K562 (cell line): ENCODE measurements at regions not wholly inside any gene's neighbourhood (a gene's known extent, or its start where the extent isn't known, plus 50 kb on each side); places are given as distances from the start of the nearest gene placed in this dataset.

Experiments used
- ATAC-seq: fragments of 200-7000 bp; cut with Tn5 transposase; 3 replicates; pipeline ENCODE4 v1.9.1; 2020; ENCODE audit warnings: moderate library complexity
- BruUV-seq: library from RNA; stranded (reverse); fragments of 400-500 nt; replicated peaks from 2 replicates; lab custom pipeline; 2021; lab: Mats Ljungman, UMichigan
- CTCF ChIA-PET: fragments of 300-600 bp; formaldehyde crosslinking; extraction: SDS; loops from one replicate; lab custom pipeline; 2021; ENCODE audit warnings: low intra/inter-chr PET ratio; lab: Yijun Ruan, JAX
- POLR2A ChIA-PET: fragments of 300-600, 350-650 bp; sonication (Branson Sonifier 250); formaldehyde crosslinking; extraction: SDS; loops from one replicate; lab custom pipeline; 2021; ENCODE audit warnings: antibody characterized with exemption, inconsistent platforms; lab: Yijun Ruan, JAX
- DNase-seq, 4 experiments: peaks; one replicate each; pipeline versions ENCODE4 v3.0.0 to v3.0.0-alpha.2; 2011 to 2018; ENCODE audit warnings: low spot score in 3 of 4, mixed read lengths in 3 of 4; ENCODE audit errors: extremely low read depth in 1 of 4
- FAIRE-seq: peaks from 2 replicates; lab custom pipeline; 2011; peaks lifted over from hg19 to GRCh38; lab: Jason Lieb, UNC
- H2AFZ ChIP-seq: 2 replicates; pipeline ENCODE4 v1.6.0; 2011; ENCODE audit warnings: low read depth, low read length, control low read depth, inconsistent platforms
- H3K27ac ChIP-seq: fragments of 200-600 bp; 3 replicates; pipeline ENCODE4 v1.8.0; 2011; ENCODE audit warnings: low read depth, mild to moderate bottlenecking, control low read depth, inconsistent platforms, low read length, moderate library complexity, mixed read lengths; ENCODE audit errors: extremely low read depth
- H3K27me3 ChIP-seq, 2 experiments: fragments of 300-600 bp in 1 of 2; 2 replicates in 1 of 2; 3 replicates in 1 of 2; pipeline versions ENCODE4 v1.6.0 to v1.8.0; 2011; ENCODE audit warnings: inconsistent platforms in 2 of 2, low read length in 2 of 2, mild to moderate bottlenecking in 1 of 2, mixed read lengths in 1 of 2, moderate library complexity in 1 of 2; ENCODE audit not compliant: control insufficient read depth in 2 of 2, insufficient read depth in 2 of 2
- H3K36me3 ChIP-seq: fragments of 300-600 bp; 3 replicates; pipeline ENCODE4 v1.8.0; 2011; ENCODE audit warnings: mild to moderate bottlenecking, low read length, inconsistent platforms; ENCODE audit not compliant: control insufficient read depth, insufficient read depth
- H3K4me1 ChIP-seq, 2 experiments: fragments of 200-600 bp in 1 of 2; replicated peaks in 1 of 2; 2 replicates in 1 of 2; 3 replicates in 1 of 2; pipeline versions ENCODE4 v1.5.1 to v1.8.0; 2011; ENCODE audit warnings: inconsistent platforms in 2 of 2, low read length in 2 of 2, mild to moderate bottlenecking in 1 of 2, mixed read lengths in 1 of 2, moderate library complexity in 1 of 2; ENCODE audit not compliant: control insufficient read depth in 2 of 2, insufficient read depth in 2 of 2
- H3K4me2 ChIP-seq: 2 replicates; pipeline ENCODE4 v1.6.1; 2011; ENCODE audit warnings: low read length, control low read depth, inconsistent platforms, mixed read lengths; ENCODE audit not compliant: insufficient read depth
- H3K4me3 ChIP-seq: fragments of 200-600 bp; sonication (generic), shearing (Covaris generic); 2 replicates; pipeline ENCODE4 v1.5.1; 2016; ENCODE audit warnings: control low read depth, inconsistent platforms
- H3K79me2 ChIP-seq: fragments of 200-600 bp; 3 replicates; pipeline ENCODE4 v1.8.0; 2011; ENCODE audit warnings: low read length, inconsistent platforms; ENCODE audit not compliant: control insufficient read depth, insufficient read depth
- H3K9ac ChIP-seq, 2 experiments: 2 replicates each; pipeline versions ENCODE4 v1.6.0 to v1.6.1; 2011; ENCODE audit warnings: low read depth in 2 of 2, low read length in 2 of 2, control low read depth in 1 of 2, inconsistent platforms in 1 of 2, mild to moderate bottlenecking in 1 of 2, mixed read lengths in 1 of 2; ENCODE audit not compliant: insufficient read depth in 1 of 2
- H3K9me1 ChIP-seq: one replicate; pipeline ENCODE4 v1.6.0; 2011; ENCODE audit warnings: inconsistent platforms, mild to moderate bottlenecking, low read length, moderate library complexity; ENCODE audit not compliant: control insufficient read depth, insufficient read depth
- H3K9me3 ChIP-seq: replicated peaks from 2 replicates; pipeline ENCODE4 v1.5.1; 2011; ENCODE audit warnings: low read depth, low read length, inconsistent platforms; ENCODE audit not compliant: control insufficient read depth, insufficient read depth
- H4K20me1 ChIP-seq: replicated peaks from 2 replicates; pipeline ENCODE4 v1.6.1; 2011; ENCODE audit warnings: low read length, inconsistent platforms, mixed read lengths; ENCODE audit not compliant: control insufficient read depth, insufficient read depth
- DPF2 ChIP-seq: fragments of 450-650 bp; IDR thresholded peaks from 2 replicates; pipeline ENCODE4 v1.6.1; 2016
- EP400 ChIP-seq: fragments of 450-650 bp; IDR thresholded peaks from 2 replicates; pipeline ENCODE4 v1.6.1; 2017; ENCODE audit warnings: antibody characterized with exemption, mild to moderate bottlenecking, moderate library complexity
- ESRRA ChIP-seq: fragments of 450-650 bp; IDR thresholded peaks from 2 replicates; pipeline ENCODE4 v1.6.1; 2014; ENCODE audit warnings: low read depth, mild to moderate bottlenecking, moderate library complexity, borderline replicate concordance
- ESRRB ChIP-seq: fragments of 250-450 bp; sonication (Bioruptor Pico); IDR thresholded peaks from 2 replicates; pipeline ENCODE4 v1.5.0; 2020; ENCODE audit warnings: mild to moderate bottlenecking, moderate library complexity, borderline replicate concordance
- ETV1 ChIP-seq: fragments of 450-650 bp; conservative IDR thresholded peaks from 2 replicates; pipeline ENCODE4 v1.6.1; 2016; ENCODE audit warnings: missing genetic modification characterization, control low read depth, low read depth, missing compliant biosample characterization
- FOXJ2 ChIP-seq: fragments of 200-800 bp; sonication (Bioruptor generic); IDR thresholded peaks from 2 replicates; pipeline ENCODE4 v1.6.1; 2016; ENCODE audit warnings: missing genetic modification characterization, missing compliant biosample characterization
- NCOA2 ChIP-seq, 2 experiments: fragments of 450-650 bp; IDR thresholded peaks; 2 replicates each; pipeline ENCODE4 v1.6.1; 2018; ENCODE audit warnings: mild to moderate bottlenecking in 2 of 2, moderate library complexity in 1 of 2; ENCODE audit not compliant: partially characterized antibody in 2 of 2
- NFE2L1 ChIP-seq: fragments of 450-650 bp; IDR thresholded peaks from 2 replicates; pipeline ENCODE4 v1.6.1; 2016; ENCODE audit warnings: missing genetic modification characterization, low read depth, mild to moderate bottlenecking, missing compliant biosample characterization, moderate library complexity, borderline replicate concordance
- RBM14 ChIP-seq: fragments of 200-400 bp; formaldehyde crosslinking; IDR thresholded peaks from 2 replicates; pipeline ENCODE4 v1.6.1; 2018; ENCODE audit warnings: low read depth, mild to moderate bottlenecking, low read length, moderate library complexity, borderline replicate concordance; ENCODE audit not compliant: insufficient read depth
- RBM22 ChIP-seq: fragments of 200-400 bp; formaldehyde crosslinking; IDR thresholded peaks from 2 replicates; pipeline ENCODE4 v1.6.1; 2018; ENCODE audit warnings: low read length, low read depth; ENCODE audit not compliant: poor library complexity, severe bottlenecking
- RNF2 ChIP-seq: sonication (generic); IDR thresholded peaks from 2 replicates; pipeline ENCODE4 v1.6.1; 2016
- SAP30 ChIP-seq: fragments of 200-600 bp; sonication (generic); IDR thresholded peaks from 2 replicates; pipeline ENCODE4 v1.6.1; 2012; ENCODE audit warnings: borderline replicate concordance, low read depth, mild to moderate bottlenecking, moderate library complexity, low read length, control low read depth, inconsistent platforms; ENCODE audit not compliant: insufficient read depth, poor library complexity, severe bottlenecking
- ZNF146 ChIP-seq: IDR thresholded peaks from one replicate; pipeline ENCODE4 v1.6.1; 2018; ENCODE audit warnings: missing compliant biosample characterization; ENCODE audit not compliant: unreplicated experiment
- WGBS: fragments of 100-300 bp; shearing (Covaris generic); methylation state at CpG from one replicate; pipeline ENCODE4 v1.1.6; 2016; ENCODE audit warnings: low coverage, mixed read lengths; ENCODE audit not compliant: insufficient coverage; ENCODE audit errors: missing lambda C conversion rate; 5-methylcytosine and 5-hydroxymethylcytosine counted together
- in situ Hi-C: fragments of 300-500 bp; cut with MboI; formaldehyde crosslinking; loops from 4 replicates; pipeline ENCODE4 v1.15.0; 2018; ENCODE audit warnings: inconsistent platforms, mixed read lengths
- intact Hi-C: fragments of 100-400 bp; cut with micrococcal nuclease; formaldehyde crosslinking; loops from 2 replicates; pipeline ENCODE4 v1.14.2; 2022
- TF ChIP-seq, protein P1 (sequence below), 2 experiments: fragments of 450-650 bp; IDR thresholded peaks; 2 replicates each; pipeline ENCODE4 v1.6.1; 2016; ENCODE audit warnings: mild to moderate bottlenecking in 2 of 2, borderline replicate concordance in 1 of 2, low read depth in 1 of 2, moderate library complexity in 1 of 2
- TF ChIP-seq, protein P2 (sequence below): fragments of 450-650 bp; conservative IDR thresholded peaks from 2 replicates; pipeline ENCODE4 v1.6.1; 2016; ENCODE audit warnings: missing genetic modification characterization, low read depth, mild to moderate bottlenecking, missing compliant biosample characterization, moderate library complexity

GRCh38 chr9:73995836-73996235, 501.3 kb upstream of the RORB start:
- WGBS = 54% methylated on average over 2 of the region's 2 CpGs
- TF ChIP-seq, protein P1, sequence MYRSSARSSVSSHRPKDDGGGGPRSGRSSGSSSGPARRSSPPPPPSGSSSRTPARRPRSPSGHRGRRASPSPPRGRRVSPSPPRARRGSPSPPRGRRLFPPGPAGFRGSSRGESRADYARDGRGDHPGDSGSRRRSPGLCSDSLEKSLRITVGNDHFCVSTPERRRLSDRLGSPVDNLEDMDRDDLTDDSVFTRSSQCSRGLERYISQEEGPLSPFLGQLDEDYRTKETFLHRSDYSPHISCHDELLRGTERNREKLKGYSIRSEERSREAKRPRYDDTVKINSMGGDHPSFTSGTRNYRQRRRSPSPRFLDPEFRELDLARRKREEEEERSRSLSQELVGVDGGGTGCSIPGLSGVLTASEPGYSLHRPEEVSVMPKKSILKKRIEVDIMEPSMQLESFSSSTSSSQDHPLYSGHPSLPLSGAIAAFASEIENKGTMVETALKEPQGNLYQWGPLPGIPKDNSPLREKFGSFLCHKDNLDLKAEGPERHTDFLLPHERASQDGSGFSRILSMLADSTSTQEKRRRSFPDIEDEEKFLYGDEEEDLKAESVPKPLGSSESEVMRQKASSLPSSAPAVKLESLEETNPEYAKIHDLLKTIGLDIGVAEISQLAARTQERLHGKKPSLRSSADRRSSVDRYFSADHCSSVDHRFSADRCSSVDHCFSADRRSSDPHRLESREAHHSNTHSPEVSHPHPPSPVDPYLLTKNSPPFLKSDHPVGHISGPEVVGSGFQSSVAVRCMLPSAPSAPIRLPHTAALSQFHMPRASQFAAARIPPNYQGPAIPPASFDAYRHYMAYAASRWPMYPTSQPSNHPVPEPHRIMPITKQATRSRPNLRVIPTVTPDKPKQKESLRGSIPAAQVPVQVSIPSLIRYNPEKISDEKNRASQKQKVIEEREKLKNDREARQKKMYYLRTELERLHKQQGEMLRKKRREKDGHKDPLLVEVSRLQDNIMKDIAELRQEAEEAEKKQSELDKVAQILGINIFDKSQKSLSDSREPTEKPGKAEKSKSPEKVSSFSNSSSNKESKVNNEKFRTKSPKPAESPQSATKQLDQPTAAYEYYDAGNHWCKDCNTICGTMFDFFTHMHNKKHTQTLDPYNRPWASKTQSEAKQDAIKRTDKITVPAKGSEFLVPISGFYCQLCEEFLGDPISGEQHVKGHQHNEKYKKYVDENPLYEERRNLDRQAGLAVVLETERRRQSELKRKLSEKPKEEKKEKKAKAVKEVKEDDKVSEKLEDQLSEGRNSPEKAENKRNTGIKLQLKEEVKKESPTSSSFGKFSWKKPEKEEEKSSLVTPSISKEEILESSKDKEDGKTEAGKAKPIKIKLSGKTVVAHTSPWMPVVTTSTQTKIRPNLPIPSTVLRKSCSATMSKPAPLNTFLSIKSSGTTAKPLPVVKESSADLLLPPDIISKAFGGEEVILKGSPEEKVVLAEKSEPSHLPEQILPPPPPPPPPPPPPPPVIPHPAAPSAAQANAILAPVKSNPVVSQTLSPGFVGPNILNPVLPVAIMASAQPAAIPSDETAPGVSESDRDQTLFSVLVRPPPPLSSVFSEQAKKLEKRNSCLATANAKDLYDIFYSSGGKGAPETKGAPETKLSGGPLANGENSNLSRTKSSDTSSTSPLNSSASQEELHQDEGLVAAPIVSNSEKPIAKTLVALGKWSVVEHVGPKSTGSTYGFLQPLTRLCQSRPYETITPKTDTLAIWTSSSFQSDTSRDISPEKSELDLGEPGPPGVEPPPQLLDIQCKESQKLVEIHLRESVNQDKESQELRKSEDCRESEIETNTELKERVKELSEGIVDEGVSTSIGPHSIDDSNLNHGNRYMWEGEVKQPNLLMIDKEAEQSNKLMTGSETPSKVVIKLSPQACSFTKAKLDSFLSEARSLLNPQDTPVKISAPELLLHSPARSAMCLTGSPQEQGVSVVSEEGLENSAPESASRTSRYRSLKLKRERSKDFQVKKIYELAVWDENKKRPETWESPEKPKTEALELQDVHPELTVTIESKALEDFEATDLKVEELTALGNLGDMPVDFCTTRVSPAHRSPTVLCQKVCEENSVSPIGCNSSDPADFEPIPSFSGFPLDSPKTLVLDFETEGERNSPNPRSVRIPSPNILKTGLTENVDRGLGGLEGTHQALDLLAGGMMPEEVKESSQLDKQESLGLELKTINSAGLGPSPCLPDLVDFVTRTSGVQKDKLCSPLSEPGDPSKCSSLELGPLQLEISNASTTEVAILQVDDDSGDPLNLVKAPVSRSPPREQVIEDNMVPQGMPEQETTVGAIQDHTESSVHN (IDR thresholded peaks at IDR 0.05; ENCODE audit: borderline replicate concordance in 1 of 2, low read depth in 1 of 2) = no peak
- TF ChIP-seq RBM22 = no peak
- no peak for TF ChIP-seq ESRRB (CRISPR knock-in tag)
- no peak for TF ChIP-seq ESRRA
- TF ChIP-seq SAP30 = no peak
- TF ChIP-seq DPF2 = no peak
- no peak for TF ChIP-seq RNF2
- no peak for TF ChIP-seq EP400
- TF ChIP-seq ETV1 (tag) = no peak
- TF ChIP-seq, protein P2, sequence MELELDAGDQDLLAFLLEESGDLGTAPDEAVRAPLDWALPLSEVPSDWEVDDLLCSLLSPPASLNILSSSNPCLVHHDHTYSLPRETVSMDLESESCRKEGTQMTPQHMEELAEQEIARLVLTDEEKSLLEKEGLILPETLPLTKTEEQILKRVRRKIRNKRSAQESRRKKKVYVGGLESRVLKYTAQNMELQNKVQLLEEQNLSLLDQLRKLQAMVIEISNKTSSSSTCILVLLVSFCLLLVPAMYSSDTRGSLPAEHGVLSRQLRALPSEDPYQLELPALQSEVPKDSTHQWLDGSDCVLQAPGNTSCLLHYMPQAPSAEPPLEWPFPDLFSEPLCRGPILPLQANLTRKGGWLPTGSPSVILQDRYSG (tag) = no peak
- no peak for TF ChIP-seq NFE2L1 (tag)
- TF ChIP-seq ZNF146 (CRISPR knock-in tag) = no peak
- TF ChIP-seq NCOA2 (IDR thresholded peaks at IDR 0.05; ENCODE audit: partially characterized antibody in 2 of 2) = no peak
- TF ChIP-seq RBM14 = no peak
- TF ChIP-seq FOXJ2 (tag) = no peak

More at GRCh38 chr9:73995836-73996235, 501.3 kb upstream of the RORB start:
- FAIRE-seq = no peak
- no peaks in the 10 kb centered on the region for H3K36me3 ChIP-seq
- CTCF ChIA-PET = no interaction called here
- H3K79me2 ChIP-seq = no peaks in the 10 kb centered on the region
- no TSS peak for BruUV-seq
- H3K27me3 ChIP-seq = no peaks in the 10 kb centered on the region
- intact Hi-C loops (no loop called here), in situ Hi-C loops (no loop called here)
- H3K9ac ChIP-seq = no peak overlapping the region
- no peaks in the 10 kb centered on the region for H3K9me1 ChIP-seq
- H3K4me1 ChIP-seq = no peaks in the 10 kb centered on the region
- no peak overlapping the region for H3K27ac ChIP-seq
- no peaks in the 10 kb centered on the region for H4K20me1 ChIP-seq
- ATAC-seq = no peak
- POLR2A ChIA-PET = no interaction called here
- no peak overlapping the region for H2AFZ ChIP-seq
- H3K9me3 ChIP-seq = no peaks in the 10 kb centered on the region
- no peak overlapping the region for H3K4me2 ChIP-seq
- no peak for DNase-seq
- H3K4me3 ChIP-seq = no peak overlapping the region
